ENCODE measurements at regions not wholly inside any gene's neighbourhood (a gene's known extent, or its start where the extent isn't known, plus 50 kb on each side); places are given as distances from the start of the nearest gene placed in this dataset.
"Not testable (repeated sequence)": the region's sequence is repeated elsewhere in the genome, so short reads cannot be mapped to it uniquely, and the experiment has no call there.

DNA sequence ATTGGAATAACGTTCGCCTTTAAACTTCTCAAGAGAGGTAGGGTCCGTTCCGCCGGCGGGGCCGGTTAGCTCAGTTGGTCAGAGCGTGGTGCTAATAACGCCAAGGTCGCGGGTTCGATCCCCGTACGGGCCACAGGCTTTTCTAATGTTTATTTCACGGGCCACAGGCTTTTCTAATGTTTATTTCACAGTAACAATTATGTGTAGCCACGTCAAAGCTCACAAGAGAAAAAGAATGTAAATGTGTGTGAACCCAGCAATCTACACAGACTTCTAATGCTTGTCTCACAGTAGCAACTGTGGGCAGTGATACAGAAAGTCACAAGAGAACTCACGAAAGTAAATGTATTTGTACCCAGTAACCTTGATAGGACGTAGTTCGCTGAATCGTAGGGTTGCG is 121.0 kb upstream of the ZNF322 start:
- not testable (repeated sequence) for H3K36me3 Mint-ChIP-seq (ENCODE audit: low read depth); H3K4me2 ChIP-seq; H2AFZ ChIP-seq; H3K4me1 ChIP-seq (ENCODE audit: insufficient read depth); H3K27ac ChIP-seq (ENCODE audit: low read depth); H3K79me2 ChIP-seq (replicated peaks; ENCODE audit: insufficient read depth); H3K36me3 ChIP-seq (ENCODE audit: insufficient read depth); H3K9me3 Mint-ChIP-seq; H3K27me3 ChIP-seq (ENCODE audit: insufficient read depth); H3K4me1 Mint-ChIP-seq; H3K4me3 Mint-ChIP-seq; H3K27me3 Mint-ChIP-seq (ENCODE audit: insufficient read depth, low read depth, poor library complexity); H3K9me2 ChIP-seq (ENCODE audit: insufficient read depth); DNase-seq (ENCODE audit: low spot score); H3K27ac Mint-ChIP-seq; H3F3A ChIP-seq (replicated peaks; ENCODE audit: low read depth); H4K20me1 ChIP-seq (replicated peaks; ENCODE audit: insufficient read depth); H3K4me3 ChIP-seq
- ATAC-seq: peak; percentile 82

DNA sequence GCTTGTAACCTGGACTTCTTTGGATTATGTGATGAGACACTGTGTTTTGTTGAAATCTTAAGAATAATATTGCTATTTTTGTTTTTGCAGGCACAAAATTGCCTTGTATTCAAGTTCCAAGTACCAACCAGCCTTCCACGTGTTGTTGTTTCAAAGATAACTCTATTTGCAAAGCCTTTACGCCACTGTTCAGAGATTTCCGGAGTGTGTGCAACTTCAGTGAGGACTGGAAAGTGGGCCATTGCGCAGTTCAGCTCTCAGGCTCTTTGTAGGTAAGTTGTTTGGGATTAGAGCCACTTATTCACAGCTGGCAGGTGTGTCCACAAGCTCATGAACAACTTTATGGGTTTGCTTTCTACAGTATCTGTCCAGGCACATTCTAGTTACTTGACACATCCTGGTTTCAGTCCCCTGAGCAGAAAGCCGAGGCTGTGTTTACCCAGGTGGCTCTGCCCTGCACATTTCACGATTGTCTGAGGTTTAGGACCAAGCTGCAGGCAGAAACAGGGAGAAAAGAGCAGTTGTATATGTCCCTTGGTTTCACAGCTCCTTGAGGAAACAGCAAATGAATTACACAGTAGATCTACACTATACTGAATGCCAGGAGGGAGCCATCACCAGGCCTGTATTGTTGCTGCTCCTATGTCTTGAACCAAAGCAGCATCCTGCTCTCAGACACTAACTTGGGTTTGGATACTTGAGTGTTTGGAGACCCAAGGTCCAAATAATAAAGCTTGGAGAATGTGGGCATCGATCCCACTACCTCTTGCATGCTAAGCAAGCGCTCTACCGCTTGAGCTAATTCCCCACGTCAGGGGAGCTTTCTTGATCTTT is 136.1 kb upstream of the ZNF322 start:
- H4K20me1 ChIP-seq (replicated peaks; ENCODE audit: insufficient read depth); DNase-seq (ENCODE audit: low spot score); H3K27me3 ChIP-seq (ENCODE audit: insufficient read depth); H3K27ac ChIP-seq (ENCODE audit: low read depth); H3K4me1 ChIP-seq (ENCODE audit: insufficient read depth); H3K27ac Mint-ChIP-seq; H3K79me2 ChIP-seq (replicated peaks; ENCODE audit: insufficient read depth); H3K36me3 ChIP-seq (ENCODE audit: insufficient read depth); H3K4me3 ChIP-seq; H3F3A ChIP-seq (replicated peaks; ENCODE audit: low read depth); H3K27me3 Mint-ChIP-seq (ENCODE audit: insufficient read depth, low read depth, poor library complexity); H2AFZ ChIP-seq; H3K9me3 Mint-ChIP-seq; H3K36me3 Mint-ChIP-seq (ENCODE audit: low read depth); H3K4me3 Mint-ChIP-seq; H3K9me2 ChIP-seq (ENCODE audit: insufficient read depth); H3K4me2 ChIP-seq; H3K4me1 Mint-ChIP-seq: not testable (repeated sequence)
- ATAC-seq: peak; percentile 31; the same call in 1 of the 3 replicates

DNA sequence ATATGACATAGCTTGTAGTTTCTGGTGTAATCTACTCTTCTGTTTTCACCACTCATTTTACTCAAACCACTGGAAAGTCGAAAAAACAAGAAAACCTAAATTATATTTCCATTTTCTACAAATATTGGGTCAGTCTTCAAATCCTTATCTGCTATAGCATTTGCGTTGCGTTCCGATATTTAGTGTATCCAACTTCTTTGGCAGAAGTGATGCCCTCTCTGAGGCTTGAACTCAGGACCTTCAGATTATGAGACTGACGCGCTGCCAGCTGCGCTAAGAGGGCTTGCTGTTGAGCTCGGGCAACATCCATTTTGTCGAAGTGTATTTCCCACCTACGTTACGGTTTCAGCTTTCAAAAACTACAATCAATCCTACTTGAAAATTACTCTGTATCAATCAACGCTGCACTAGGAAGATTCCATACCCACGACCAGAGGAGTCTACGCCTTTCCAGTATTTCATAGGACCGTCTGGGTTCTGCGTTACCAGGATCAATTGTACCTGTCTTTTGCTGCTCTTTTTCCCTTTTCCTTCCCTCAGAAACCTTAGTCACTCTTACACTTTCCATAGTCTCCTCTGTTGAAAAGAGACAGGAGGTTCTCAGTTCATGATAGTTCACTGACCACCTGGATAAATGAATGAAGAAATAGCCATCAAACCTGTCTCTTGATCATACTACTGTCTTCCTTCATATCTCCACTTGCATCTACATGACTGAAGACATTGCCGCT is 140.5 kb upstream of the ZNF322 start:
- not testable (repeated sequence) for H3K27me3 ChIP-seq (ENCODE audit: insufficient read depth); H3K9me3 Mint-ChIP-seq; H3K4me1 ChIP-seq (ENCODE audit: insufficient read depth); H3K27ac Mint-ChIP-seq; H3K27ac ChIP-seq (ENCODE audit: low read depth); H3K36me3 ChIP-seq (ENCODE audit: insufficient read depth); H3K27me3 Mint-ChIP-seq (ENCODE audit: insufficient read depth, low read depth, poor library complexity); H3K79me2 ChIP-seq (replicated peaks; ENCODE audit: insufficient read depth); H3K4me1 Mint-ChIP-seq; H2AFZ ChIP-seq; H3K4me2 ChIP-seq; H3K9me2 ChIP-seq (ENCODE audit: insufficient read depth); DNase-seq (ENCODE audit: low spot score); H4K20me1 ChIP-seq (replicated peaks; ENCODE audit: insufficient read depth); H3K4me3 Mint-ChIP-seq; H3F3A ChIP-seq (replicated peaks; ENCODE audit: low read depth); H3K4me3 ChIP-seq; H3K36me3 Mint-ChIP-seq (ENCODE audit: low read depth)
- peak; percentile 79 for ATAC-seq

DNA sequence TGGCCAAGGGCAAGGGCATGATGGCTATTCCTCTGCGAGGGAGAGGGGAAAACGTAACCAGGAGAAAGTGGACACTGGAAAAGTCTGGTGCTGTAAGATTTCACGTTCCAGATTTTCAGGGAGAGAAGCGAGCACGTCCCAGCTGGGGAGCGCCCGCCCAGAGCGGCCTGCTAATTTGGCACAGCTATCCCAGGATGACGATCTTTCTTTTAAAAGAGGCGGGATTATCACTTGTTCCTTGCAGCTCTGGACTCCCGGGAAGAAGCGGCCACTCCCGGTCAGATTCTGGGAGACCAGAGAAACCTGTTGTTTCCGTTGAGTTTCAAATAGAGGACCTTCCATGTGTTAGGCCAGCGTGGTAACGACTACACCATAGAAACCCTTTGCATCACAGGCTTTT is 144.2 kb upstream of the ZNF322 start:
- not testable (repeated sequence) for H3K9me3 Mint-ChIP-seq; H3K27me3 ChIP-seq (ENCODE audit: insufficient read depth); H3K9me2 ChIP-seq (ENCODE audit: insufficient read depth); H3K27ac Mint-ChIP-seq; H3K36me3 Mint-ChIP-seq (ENCODE audit: low read depth); H3F3A ChIP-seq (replicated peaks; ENCODE audit: low read depth); DNase-seq (ENCODE audit: low spot score); H3K4me3 ChIP-seq; H3K4me1 ChIP-seq (ENCODE audit: insufficient read depth); H3K4me2 ChIP-seq; H3K4me1 Mint-ChIP-seq; H3K79me2 ChIP-seq (replicated peaks; ENCODE audit: insufficient read depth); H3K27ac ChIP-seq (ENCODE audit: low read depth); H3K27me3 Mint-ChIP-seq (ENCODE audit: insufficient read depth, low read depth, poor library complexity); H3K4me3 Mint-ChIP-seq; H3K36me3 ChIP-seq (ENCODE audit: insufficient read depth); H4K20me1 ChIP-seq (replicated peaks; ENCODE audit: insufficient read depth); H2AFZ ChIP-seq
- ATAC-seq: peak; percentile 60

DNA sequence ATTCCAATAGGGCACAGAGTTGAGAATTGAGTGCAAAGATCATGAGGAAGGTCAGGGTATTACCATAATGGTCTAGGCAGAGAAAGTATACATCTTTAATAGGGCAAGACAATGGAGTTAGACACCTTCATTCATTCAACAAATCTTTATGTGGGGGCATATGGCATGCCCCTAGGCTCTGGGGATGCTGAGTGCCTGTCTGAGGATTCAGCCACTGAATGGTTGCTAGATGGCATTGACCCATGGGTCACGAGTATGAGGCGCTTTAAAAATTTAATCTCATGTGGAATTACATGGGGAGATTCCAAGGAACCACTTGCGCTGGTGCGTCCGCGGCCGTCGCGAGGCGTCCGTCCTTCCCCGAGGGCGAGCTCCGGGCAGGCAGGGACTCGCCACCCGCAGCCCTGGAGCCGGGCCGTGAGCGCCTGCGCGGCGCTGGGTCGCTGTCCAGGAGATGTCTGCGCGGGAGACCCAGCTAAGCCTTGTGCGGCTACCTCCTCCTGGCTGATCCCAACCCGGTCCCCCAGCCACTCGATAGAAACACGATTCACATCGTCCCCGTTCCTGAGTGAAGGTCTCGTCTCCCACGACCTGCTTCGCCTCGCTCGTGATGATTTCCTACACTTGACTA is 152.1 kb upstream of the ZNF322 start:
- H3K27ac ChIP-seq (ENCODE audit: low read depth); H3K4me3 ChIP-seq; H2AFZ ChIP-seq; H3K36me3 ChIP-seq (ENCODE audit: insufficient read depth); H3K9me3 Mint-ChIP-seq; H3K4me1 ChIP-seq (ENCODE audit: insufficient read depth); H3K79me2 ChIP-seq (replicated peaks; ENCODE audit: insufficient read depth); H3K36me3 Mint-ChIP-seq (ENCODE audit: low read depth); H3K4me1 Mint-ChIP-seq; H3K27me3 ChIP-seq (ENCODE audit: insufficient read depth); H3K9me2 ChIP-seq (ENCODE audit: insufficient read depth); H3K4me2 ChIP-seq; H3F3A ChIP-seq (replicated peaks; ENCODE audit: low read depth); H3K4me3 Mint-ChIP-seq; H3K27ac Mint-ChIP-seq; DNase-seq (ENCODE audit: low spot score); H3K27me3 Mint-ChIP-seq (ENCODE audit: insufficient read depth, low read depth, poor library complexity); H4K20me1 ChIP-seq (replicated peaks; ENCODE audit: insufficient read depth): not testable (repeated sequence)
- peak; percentile 99 for ATAC-seq

DNA sequence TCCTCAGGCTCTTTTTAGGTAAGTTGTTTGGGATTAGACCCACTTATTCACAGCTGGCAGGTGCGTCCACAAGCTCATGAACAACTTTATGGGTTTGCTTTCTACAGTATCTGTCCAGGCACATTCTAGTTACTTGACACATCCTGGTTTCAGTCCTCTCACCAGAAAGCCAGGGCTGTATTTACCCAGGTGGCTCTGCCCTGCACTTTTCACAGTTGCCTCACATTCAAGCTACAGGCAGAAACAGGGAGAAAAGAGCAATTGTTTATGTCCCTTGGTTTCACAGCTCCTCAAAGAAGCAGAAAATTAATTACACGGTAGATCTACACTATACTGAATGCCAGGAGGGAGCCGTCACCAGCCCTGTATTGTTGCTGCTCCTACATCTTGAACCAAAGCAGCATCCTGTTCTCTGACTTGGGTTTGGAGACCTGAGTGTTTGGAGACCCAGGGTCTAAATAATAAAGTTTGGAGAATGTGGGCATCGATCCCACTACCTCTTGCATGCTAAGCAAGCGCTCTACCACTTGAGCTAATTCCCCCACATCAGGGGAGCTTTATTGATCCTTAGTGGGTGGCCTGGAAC is 159.2 kb upstream of the ZNF322 start:
- H3K27ac Mint-ChIP-seq; H3K36me3 ChIP-seq (ENCODE audit: insufficient read depth); H3K4me3 ChIP-seq; H2AFZ ChIP-seq; H3K27me3 ChIP-seq (ENCODE audit: insufficient read depth); H3K4me1 ChIP-seq (ENCODE audit: insufficient read depth); H3K4me2 ChIP-seq; H3K79me2 ChIP-seq (replicated peaks; ENCODE audit: insufficient read depth); H3K36me3 Mint-ChIP-seq (ENCODE audit: low read depth); DNase-seq (ENCODE audit: low spot score); H3K9me3 Mint-ChIP-seq; H3F3A ChIP-seq (replicated peaks; ENCODE audit: low read depth); H3K4me3 Mint-ChIP-seq; H3K27ac ChIP-seq (ENCODE audit: low read depth); H3K4me1 Mint-ChIP-seq; H3K9me2 ChIP-seq (ENCODE audit: insufficient read depth); H4K20me1 ChIP-seq (replicated peaks; ENCODE audit: insufficient read depth); H3K27me3 Mint-ChIP-seq (ENCODE audit: insufficient read depth, low read depth, poor library complexity): not testable (repeated sequence)
- peak; percentile 50; the same call in 2 of the 3 replicates for ATAC-seq
